NCI-H524 (cell line): ENCODE measurements at regions not wholly inside any gene's neighbourhood (a gene's known extent, or its start where the extent isn't known, plus 50 kb on each side); places are given as distances from the start of the nearest gene placed in this dataset.

Experiments
- DNase-seq, 2 experiments: peaks; one replicate each; lab custom pipeline; 2025; lab: John Stamatoyannopoulos, UW

- no peak for DNase-seq
Observed at GRCh38 chr2:128380061-128380889, 61.6 kb upstream of the HS6ST1 start.

GRCh38 chr2:128380961-128381938 lies 62.6 kb upstream of the HS6ST1 start:
- DNase-seq: peak; percentile 82 to 93

GRCh38 chr2:128384446-128384845 lies 65.8 kb upstream of the HS6ST1 start:
- no peak for DNase-seq

GRCh38 chr2:128384956-128385355 lies 66.3 kb upstream of the HS6ST1 start:
- no peak for DNase-seq

- DNase-seq: no peak
Observed at GRCh38 chr2:128385365-128385764, 66.7 kb upstream of the HS6ST1 start.

GRCh38 chr2:128386066-128386465 lies 67.4 kb upstream of the HS6ST1 start:
- no peak for DNase-seq

GRCh38 chr2:128388499-128388941 lies 69.9 kb upstream of the HS6ST1 start:
- DNase-seq: no peak

- no peak for DNase-seq
Observed at GRCh38 chr2:128389388-128390086, 70.9 kb upstream of the HS6ST1 start.

- no peak for DNase-seq
Observed at GRCh38 chr2:128390256-128390990, 71.8 kb upstream of the HS6ST1 start.

GRCh38 chr2:128390991-128391630 lies 72.4 kb upstream of the HS6ST1 start:
- no peak for DNase-seq

- DNase-seq: no peak
Observed at GRCh38 chr2:128391679-128392078, 73.0 kb upstream of the HS6ST1 start.

GRCh38 chr2:128392207-128392606 lies 73.5 kb upstream of the HS6ST1 start:
- DNase-seq: no peak

GRCh38 chr2:128394007-128394730 lies 75.5 kb upstream of the HS6ST1 start:
- no peak for DNase-seq

- DNase-seq: no peak
Observed at GRCh38 chr2:128395196-128395595, 76.5 kb upstream of the HS6ST1 start.

- DNase-seq: no peak
Observed at GRCh38 chr2:128395640-128396499, 77.2 kb upstream of the HS6ST1 start.

GRCh38 chr2:128396500-128396891 lies 77.8 kb upstream of the HS6ST1 start:
- DNase-seq: peak; percentile 28 to 64

GRCh38 chr2:128396946-128397345 lies 78.3 kb upstream of the HS6ST1 start:
- DNase-seq: no peak

GRCh38 chr2:128399256-128399655 lies 80.6 kb upstream of the HS6ST1 start:
- DNase-seq: no peak

GRCh38 chr2:128399690-128400291 lies 81.1 kb upstream of the HS6ST1 start:
- no peak for DNase-seq
